Memory B cell (primary cell): ENCODE measurements at regions not wholly inside any gene's neighbourhood (a gene's known extent, or its start where the extent isn't known, plus 50 kb on each side); places are given as distances from the start of the nearest gene placed in this dataset.
"Not testable (repeated sequence)": the region's sequence is repeated elsewhere in the genome, so short reads cannot be mapped to it uniquely, and the experiment has no call there.

Experiments
- ATAC-seq: fragments of 150-1000 bp; cut with Tn5 transposase; 2 replicates; pipeline ENCODE4 v1.10.0; 2021; ENCODE audit warnings: low read depth, mild to moderate bottlenecking, moderate library complexity
- DNase-seq, 2 donors: peaks; one replicate each; pipeline ENCODE4 v3.0.0; 2022; ENCODE audit warnings: low spot score in 2 of 2
- H3K27ac Mint-ChIP-seq: one replicate; pipeline ENCODE4 v1.8.0; 2022; ENCODE audit warnings: mild to moderate bottlenecking, moderate library complexity, mixed read lengths
- H3K27me3 Mint-ChIP-seq: one replicate; pipeline ENCODE4 v1.8.0; 2022; ENCODE audit warnings: mixed read lengths
- H3K36me3 Mint-ChIP-seq: one replicate; pipeline ENCODE4 v1.8.0; 2022; ENCODE audit warnings: mild to moderate bottlenecking, mixed read lengths
- H3K4me1 Mint-ChIP-seq: one replicate; pipeline ENCODE4 v1.8.0; 2022; ENCODE audit warnings: mixed read lengths
- H3K4me3 Mint-ChIP-seq: one replicate; pipeline ENCODE4 v1.8.0; 2022; ENCODE audit warnings: mild to moderate bottlenecking, moderate library complexity, mixed read lengths
- H3K9me3 Mint-ChIP-seq: one replicate; pipeline ENCODE4 v1.8.0; 2022; ENCODE audit warnings: mixed read lengths

- H3K36me3 Mint-ChIP-seq, H3K27ac Mint-ChIP-seq, DNase-seq, ATAC-seq, H3K27me3 Mint-ChIP-seq, H3K4me1 Mint-ChIP-seq, H3K4me3 Mint-ChIP-seq, H3K9me3 Mint-ChIP-seq: not testable (repeated sequence)
These were observed 232.9 kb downstream of the ASMT start for GRCh38 chrX:1847790-1848189.

- no peak for ATAC-seq
- no peak for DNase-seq
- Mint-ChIP-seq H3K4me1 (peaks cover 3% of the 10 kb centered on the region), H3K9me3 (no peaks in the 10 kb centered on the region), H3K27me3 (peaks cover 10% of the 10 kb centered on the region), H3K4me3 (no peak overlapping the region), H3K27ac (no peak overlapping the region), H3K36me3 (no peaks in the 10 kb centered on the region)
These were observed 236.7 kb downstream of the ASMT start for GRCh38 chrX:1851527-1851926.

GRCh38 chrX:1852082-1852481, 237.2 kb downstream of the ASMT start:
- no peaks in the 10 kb centered on the region for H3K36me3 Mint-ChIP-seq
- no peaks in the 10 kb centered on the region for H3K9me3 Mint-ChIP-seq
- no peak overlapping the region for H3K27ac Mint-ChIP-seq
- no peak for DNase-seq
- H3K4me3 Mint-ChIP-seq: no peak overlapping the region
- no peak for ATAC-seq
- peaks cover 3% of the 10 kb centered on the region for H3K4me1 Mint-ChIP-seq
- peaks cover 10% of the 10 kb centered on the region for H3K27me3 Mint-ChIP-seq

- H3K27ac Mint-ChIP-seq: no peak overlapping the region
- no peak overlapping the region for H3K4me3 Mint-ChIP-seq
- H3K36me3 Mint-ChIP-seq: no peaks in the 10 kb centered on the region
- ATAC-seq (no peak), DNase-seq (no peak)
- H3K9me3 Mint-ChIP-seq: no peaks in the 10 kb centered on the region
- peaks cover 3% of the 10 kb centered on the region for H3K4me1 Mint-ChIP-seq
- peaks cover 13% of the 10 kb centered on the region for H3K27me3 Mint-ChIP-seq
These were observed 238.6 kb downstream of the ASMT start for GRCh38 chrX:1853447-1853846.

GRCh38 chrX:1853916-1854315, 239.1 kb downstream of the ASMT start:
- DNase-seq (no peak), ATAC-seq (no peak)
- H3K9me3 Mint-ChIP-seq: no peaks in the 10 kb centered on the region
- no peak overlapping the region for H3K27ac Mint-ChIP-seq
- peaks cover 3% of the 10 kb centered on the region for H3K4me1 Mint-ChIP-seq
- H3K4me3 Mint-ChIP-seq: no peak overlapping the region
- peaks cover 13% of the 10 kb centered on the region for H3K27me3 Mint-ChIP-seq
- no peaks in the 10 kb centered on the region for H3K36me3 Mint-ChIP-seq

GRCh38 chrX:1854861-1855260, 240.0 kb downstream of the ASMT start:
- not testable (repeated sequence) for H3K36me3 Mint-ChIP-seq, ATAC-seq, H3K9me3 Mint-ChIP-seq, H3K4me1 Mint-ChIP-seq, H3K27ac Mint-ChIP-seq, DNase-seq, H3K4me3 Mint-ChIP-seq
- peaks cover 17% of the 10 kb centered on the region for H3K27me3 Mint-ChIP-seq

- not testable (repeated sequence) for H3K9me3 Mint-ChIP-seq, DNase-seq, H3K36me3 Mint-ChIP-seq, H3K27ac Mint-ChIP-seq, H3K4me1 Mint-ChIP-seq, ATAC-seq, H3K4me3 Mint-ChIP-seq
- H3K27me3 Mint-ChIP-seq: peaks cover 23% of the 10 kb centered on the region
These were observed 244.4 kb downstream of the ASMT start for GRCh38 chrX:1859266-1859665.

- Mint-ChIP-seq H3K9me3 (peaks cover 5% of the 10 kb centered on the region), H3K4me1 (peaks cover 4% of the 10 kb centered on the region), H3K27me3 (peaks cover 19% of the 10 kb centered on the region), H3K27ac (no peak overlapping the region), H3K36me3 (peaks cover 3% of the 10 kb centered on the region), H3K4me3 (no peak overlapping the region)
- no peak for ATAC-seq
- DNase-seq: no peak
These were observed 246.2 kb downstream of the ASMT start for GRCh38 chrX:1860936-1861594.

GRCh38 chrX:1863995-1864394, 249.1 kb downstream of the ASMT start:
- peaks cover 16% of the 10 kb centered on the region for H3K27me3 Mint-ChIP-seq
- H3K4me1 Mint-ChIP-seq, H3K4me3 Mint-ChIP-seq, DNase-seq, H3K27ac Mint-ChIP-seq, ATAC-seq, H3K36me3 Mint-ChIP-seq, H3K9me3 Mint-ChIP-seq: not testable (repeated sequence)

- DNase-seq (no peak), ATAC-seq (no peak)
- Mint-ChIP-seq H3K36me3 (peaks cover 6% of the 10 kb centered on the region), H3K27ac (no peak overlapping the region), H3K4me3 (no peak overlapping the region), H3K27me3 (peaks cover 7% of the 10 kb centered on the region), H3K9me3 (peaks cover 4% of the 10 kb centered on the region), H3K4me1 (no peaks in the 10 kb centered on the region)
These were observed 255.6 kb downstream of the ASMT start for GRCh38 chrX:1870421-1870820.

GRCh38 chrX:1871887-1872286, 257.0 kb downstream of the ASMT start:
- Mint-ChIP-seq H3K9me3 (peaks cover 4% of the 10 kb centered on the region), H3K4me3 (no peak overlapping the region), H3K27me3 (peaks cover 10% of the 10 kb centered on the region), H3K4me1 (no peaks in the 10 kb centered on the region), H3K27ac (no peak overlapping the region), H3K36me3 (peaks cover 6% of the 10 kb centered on the region)
- ATAC-seq (no peak), DNase-seq (no peak)

GRCh38 chrX:1873671-1874070, 258.8 kb downstream of the ASMT start:
- H3K4me3 Mint-ChIP-seq: no peak overlapping the region
- H3K27me3 Mint-ChIP-seq: peaks cover 15% of the 10 kb centered on the region
- no peaks in the 10 kb centered on the region for H3K4me1 Mint-ChIP-seq
- no peak overlapping the region for H3K27ac Mint-ChIP-seq
- H3K36me3 Mint-ChIP-seq: peaks cover 9% of the 10 kb centered on the region
- H3K9me3 Mint-ChIP-seq: peaks cover 4% of the 10 kb centered on the region
- DNase-seq (no peak), ATAC-seq (no peak)

GRCh38 chrX:1874416-1874815, 259.6 kb downstream of the ASMT start:
- H3K4me1 Mint-ChIP-seq: no peaks in the 10 kb centered on the region
- peaks cover 15% of the 10 kb centered on the region for H3K27me3 Mint-ChIP-seq
- no peak overlapping the region for H3K4me3 Mint-ChIP-seq
- peaks cover 9% of the 10 kb centered on the region for H3K36me3 Mint-ChIP-seq
- H3K9me3 Mint-ChIP-seq: peaks cover 4% of the 10 kb centered on the region
- DNase-seq (no peak), ATAC-seq (no peak)
- no peak overlapping the region for H3K27ac Mint-ChIP-seq

GRCh38 chrX:1874899-1875298, 260.0 kb downstream of the ASMT start:
- peaks cover 4% of the 10 kb centered on the region for H3K9me3 Mint-ChIP-seq
- DNase-seq: no peak
- no peak overlapping the region for H3K4me3 Mint-ChIP-seq
- ATAC-seq: no peak
- H3K4me1 Mint-ChIP-seq: no peaks in the 10 kb centered on the region
- peaks cover 9% of the 10 kb centered on the region for H3K36me3 Mint-ChIP-seq
- peaks cover 15% of the 10 kb centered on the region for H3K27me3 Mint-ChIP-seq
- H3K27ac Mint-ChIP-seq: no peak overlapping the region

- DNase-seq: no peak
- no peak overlapping the region for H3K4me3 Mint-ChIP-seq
- H3K36me3 Mint-ChIP-seq: peaks cover 11% of the 10 kb centered on the region
- H3K27ac Mint-ChIP-seq: no peak overlapping the region
- no peaks in the 10 kb centered on the region for H3K4me1 Mint-ChIP-seq
- ATAC-seq: no peak
- H3K9me3 Mint-ChIP-seq: peaks cover 11% of the 10 kb centered on the region
- peaks cover 15% of the 10 kb centered on the region for H3K27me3 Mint-ChIP-seq
These were observed 261.2 kb downstream of the ASMT start for GRCh38 chrX:1876041-1876440.
